Sciatic nerve (tissue), 2 donors: ENCODE measurements at regions not wholly inside any gene's neighbourhood (a gene's known extent, or its start where the extent isn't known, plus 50 kb on each side); places are given as distances from the start of the nearest gene placed in this dataset.

ENCODE experiments used
- ATAC-seq: fragments of 200-7000 bp; cut with Tn5 transposase; one replicate; pipeline ENCODE4 v1.9.1; 2020; ENCODE audit warnings: mild to moderate bottlenecking, moderate library complexity
- DNase-seq: peaks from one replicate; pipeline ENCODE4 v3.0.0-alpha.2; 2020; ENCODE audit warnings: low spot score
- intact Hi-C: fragments of 100-400 bp; cut with DNase I; formaldehyde crosslinking; loops from one replicate; pipeline ENCODE4 v1.14.2; 2022
- donor health status: DM: no; HTN: no; CAD: no.
- donor health status: DM: no; HTN: no; CAD: no.

GRCh38 chr2:106624787-106625380 is 137.7 kb downstream of the CD8B2 start:
- ATAC-seq = no peak
- no peak for DNase-seq
- intact Hi-C loops = no loop called here

- ATAC-seq = no peak
- DNase-seq = no peak
- intact Hi-C loops = no loop called here
These were observed 141.2 kb downstream of the CD8B2 start for GRCh38 chr2:106628377-106628776.

- DNase-seq = no peak
- intact Hi-C loops = no loop called here
- ATAC-seq = no peak
These were observed 142.8 kb downstream of the CD8B2 start for GRCh38 chr2:106629981-106630380.

- intact Hi-C loops = no loop called here
These were observed 144.1 kb downstream of the CD8B2 start for GRCh38 chr2:106631281-106631680.

GRCh38 chr2:106638043-106638442 is 150.9 kb downstream of the CD8B2 start:
- intact Hi-C loops = no loop called here
- peak; percentile 46 for ATAC-seq

More at GRCh38 chr2:106631281-106631680, 144.1 kb downstream of the CD8B2 start:
- ATAC-seq (no peak), DNase-seq (no peak)

GRCh38 chr2:106638580-106638979 is 151.4 kb downstream of the CD8B2 start:
- DNase-seq (no peak), ATAC-seq (no peak)
- intact Hi-C loops = no loop called here

More at GRCh38 chr2:106638043-106638442, 150.9 kb downstream of the CD8B2 start:
- no peak for DNase-seq

- ATAC-seq (no peak), DNase-seq (no peak)
- intact Hi-C loops = no loop called here
These were observed 155.5 kb downstream of the CD8B2 start for GRCh38 chr2:106642679-106643078.

- no peak for DNase-seq
- no peak for ATAC-seq
- intact Hi-C loops = no loop called here
These were observed 157.5 kb downstream of the CD8B2 start for GRCh38 chr2:106644623-106645022.

GRCh38 chr2:106646605-106647004 is 159.4 kb downstream of the CD8B2 start:
- intact Hi-C loops = no loop called here
- DNase-seq (no peak), ATAC-seq (no peak)

- ATAC-seq (no peak), DNase-seq (no peak)
- intact Hi-C loops = no loop called here
These were observed 162.1 kb downstream of the CD8B2 start for GRCh38 chr2:106649306-106649705.

- ATAC-seq = no peak
- intact Hi-C loops = no loop called here
These were observed 166.3 kb downstream of the CD8B2 start for GRCh38 chr2:106653465-106653864.

GRCh38 chr2:106658616-106659015 is 171.5 kb downstream of the CD8B2 start:
- intact Hi-C loops = no loop called here
- no peak for ATAC-seq
- no peak for DNase-seq

More at GRCh38 chr2:106653465-106653864, 166.3 kb downstream of the CD8B2 start:
- no peak for DNase-seq

- no peak for ATAC-seq
These were observed 177.5 kb downstream of the CD8B2 start for GRCh38 chr2:106664669-106665068.

GRCh38 chr2:106667478-106668070 is 180.4 kb downstream of the CD8B2 start:
- DNase-seq (no peak), ATAC-seq (no peak)
- intact Hi-C loops = no loop called here

More at GRCh38 chr2:106664669-106665068, 177.5 kb downstream of the CD8B2 start:
- intact Hi-C loops = no loop called here
- DNase-seq = no peak

- ATAC-seq = no peak
- intact Hi-C loops = no loop called here
These were observed 198.2 kb downstream of the CD8B2 start for GRCh38 chr2:106685180-106685897.

GRCh38 chr2:106686814-106687213 is 199.2 kb downstream of the ST6GAL2 start:
- DNase-seq (no peak), ATAC-seq (no peak)
- intact Hi-C loops = no loop called here

More at GRCh38 chr2:106685180-106685897, 198.2 kb downstream of the CD8B2 start:
- DNase-seq = no peak

GRCh38 chr2:106694964-106695470 is 190.9 kb downstream of the ST6GAL2 start:
- no peak for DNase-seq
- intact Hi-C loops = no loop called here
- no peak for ATAC-seq

- intact Hi-C loops = no loop called here
- DNase-seq = no peak
- ATAC-seq = no peak
These were observed 190.0 kb downstream of the ST6GAL2 start for GRCh38 chr2:106695919-106696318.

GRCh38 chr2:106700616-106701015 is 185.4 kb downstream of the ST6GAL2 start:
- ATAC-seq = no peak
- DNase-seq = no peak
- intact Hi-C loops = no loop called here
